Nephron progenitor cell (in vitro differentiated cells): ENCODE measurements at regions not wholly inside any gene's neighbourhood (a gene's known extent, or its start where the extent isn't known, plus 50 kb on each side); places are given as distances from the start of the nearest gene placed in this dataset.

Source experiments
- DNase-seq: peaks from one replicate; pipeline ENCODE4 v3.0.0; 2021
- H3K27ac Mint-ChIP-seq: 2 replicates; pipeline ENCODE4 v1.8.0; 2021; ENCODE audit warnings: mild to moderate bottlenecking, moderate library complexity, mixed read lengths
- H3K27me3 Mint-ChIP-seq: 2 replicates; pipeline ENCODE4 v1.8.0; 2021; ENCODE audit warnings: mild to moderate bottlenecking, low read depth, mixed read lengths; ENCODE audit not compliant: poor library complexity
- H3K36me3 Mint-ChIP-seq: 2 replicates; pipeline ENCODE4 v1.8.0; 2021; ENCODE audit warnings: low read depth, mixed read lengths
- H3K4me1 Mint-ChIP-seq: 2 replicates; pipeline ENCODE4 v1.8.0; 2021; ENCODE audit warnings: mixed read lengths
- H3K4me3 Mint-ChIP-seq: 2 replicates; pipeline ENCODE4 v1.8.0; 2021; ENCODE audit warnings: mild to moderate bottlenecking, moderate library complexity, mixed read lengths
- H3K9me3 Mint-ChIP-seq: 2 replicates; pipeline ENCODE4 v1.8.0; 2021; ENCODE audit warnings: mild to moderate bottlenecking, moderate library complexity, mixed read lengths
- TF ChIP-seq, protein P1 (sequence below): fragments of 200-600 bp; sonication (generic); IDR thresholded peaks from 2 replicates; pipeline ENCODE4 v1.5.0; 2021; ENCODE audit warnings: antibody characterized with exemption

DNA sequence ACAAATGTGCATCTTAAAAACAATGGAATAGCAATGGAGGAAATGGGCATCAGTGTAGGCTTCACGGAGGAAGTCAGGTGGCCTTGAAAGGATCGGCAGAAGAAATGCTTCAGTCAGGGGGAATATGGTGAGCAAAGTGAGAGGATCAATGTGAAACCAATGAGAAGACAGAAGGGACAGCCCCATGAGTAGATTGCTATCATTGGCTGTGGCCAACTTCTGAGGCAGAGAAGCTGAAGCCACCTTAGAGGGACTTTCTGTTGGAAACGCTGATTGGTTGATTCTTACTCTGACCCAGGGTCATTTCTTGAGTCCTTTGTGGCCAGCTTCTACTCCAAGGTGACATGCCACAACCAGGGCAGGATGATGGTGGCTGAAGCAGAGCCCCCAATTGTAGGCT, 130.7 kb upstream of the ZNF648 start:
- Mint-ChIP-seq H3K27me3 (peaks cover 4% of the 10 kb centered on the region), H3K36me3 (no peaks in the 10 kb centered on the region), H3K27ac (no peak overlapping the region), H3K4me3 (no peak overlapping the region), H3K9me3 (no peaks in the 10 kb centered on the region), H3K4me1 (peaks cover 8% of the 10 kb centered on the region)
- no peak for DNase-seq
- TF ChIP-seq, protein P1, sequence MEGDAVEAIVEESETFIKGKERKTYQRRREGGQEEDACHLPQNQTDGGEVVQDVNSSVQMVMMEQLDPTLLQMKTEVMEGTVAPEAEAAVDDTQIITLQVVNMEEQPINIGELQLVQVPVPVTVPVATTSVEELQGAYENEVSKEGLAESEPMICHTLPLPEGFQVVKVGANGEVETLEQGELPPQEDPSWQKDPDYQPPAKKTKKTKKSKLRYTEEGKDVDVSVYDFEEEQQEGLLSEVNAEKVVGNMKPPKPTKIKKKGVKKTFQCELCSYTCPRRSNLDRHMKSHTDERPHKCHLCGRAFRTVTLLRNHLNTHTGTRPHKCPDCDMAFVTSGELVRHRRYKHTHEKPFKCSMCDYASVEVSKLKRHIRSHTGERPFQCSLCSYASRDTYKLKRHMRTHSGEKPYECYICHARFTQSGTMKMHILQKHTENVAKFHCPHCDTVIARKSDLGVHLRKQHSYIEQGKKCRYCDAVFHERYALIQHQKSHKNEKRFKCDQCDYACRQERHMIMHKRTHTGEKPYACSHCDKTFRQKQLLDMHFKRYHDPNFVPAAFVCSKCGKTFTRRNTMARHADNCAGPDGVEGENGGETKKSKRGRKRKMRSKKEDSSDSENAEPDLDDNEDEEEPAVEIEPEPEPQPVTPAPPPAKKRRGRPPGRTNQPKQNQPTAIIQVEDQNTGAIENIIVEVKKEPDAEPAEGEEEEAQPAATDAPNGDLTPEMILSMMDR, result no peak

GRCh38 chr1:182191381-182192115, 130.0 kb upstream of the ZNF648 start:
- TF ChIP-seq, protein P1, result no peak
- Mint-ChIP-seq H3K4me3 (no peak overlapping the region), H3K9me3 (no peaks in the 10 kb centered on the region), H3K4me1 (peaks cover 13% of the 10 kb centered on the region), H3K27me3 (peaks cover 4% of the 10 kb centered on the region), H3K27ac (no peak overlapping the region), H3K36me3 (no peaks in the 10 kb centered on the region)
- no peak for DNase-seq

GRCh38 chr1:182189535-182190066, 128.1 kb upstream of the ZNF648 start:
- TF ChIP-seq, protein P1, result no peak
- Mint-ChIP-seq H3K4me1 (peaks cover 22% of the 10 kb centered on the region), H3K36me3 (no peaks in the 10 kb centered on the region), H3K27ac (no peak overlapping the region), H3K27me3 (peaks cover 4% of the 10 kb centered on the region), H3K9me3 (no peaks in the 10 kb centered on the region), H3K4me3 (no peak overlapping the region)
- DNase-seq, result no peak

DNA sequence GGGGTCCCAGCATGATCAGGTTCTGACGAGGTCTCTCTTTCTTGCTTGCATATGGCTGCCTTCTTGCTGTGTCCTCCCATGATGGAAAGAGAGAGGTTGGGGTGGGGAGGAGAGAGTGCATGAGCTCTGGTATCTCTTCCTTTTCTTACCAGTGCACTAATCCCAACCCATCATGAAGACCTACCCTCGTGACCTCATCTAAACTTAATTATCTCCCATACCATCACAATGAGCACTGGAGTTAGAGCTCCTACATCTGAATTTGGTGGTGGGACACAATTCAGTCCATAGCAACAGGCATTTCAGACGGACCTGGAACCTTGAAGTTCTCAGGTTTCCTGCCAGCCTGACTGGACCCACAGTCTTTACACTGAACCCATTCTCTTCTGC, 125.2 kb upstream of the ZNF648 start:
- peaks cover 22% of the 10 kb centered on the region for H3K4me1 Mint-ChIP-seq
- no peaks in the 10 kb centered on the region for H3K36me3 Mint-ChIP-seq
- no peak overlapping the region for H3K4me3 Mint-ChIP-seq
- TF ChIP-seq, protein P1, result no peak
- H3K9me3 Mint-ChIP-seq, result no peaks in the 10 kb centered on the region
- no peak for DNase-seq
- peaks cover 7% of the 10 kb centered on the region for H3K27me3 Mint-ChIP-seq
- no peak overlapping the region for H3K27ac Mint-ChIP-seq

GRCh38 chr1:182185842-182186756, 124.6 kb upstream of the ZNF648 start:
- no peaks in the 10 kb centered on the region for H3K9me3 Mint-ChIP-seq
- H3K36me3 Mint-ChIP-seq, result no peaks in the 10 kb centered on the region
- peaks cover 7% of the 10 kb centered on the region for H3K27me3 Mint-ChIP-seq
- TF ChIP-seq, protein P1, result no peak
- no peak for DNase-seq
- H3K27ac Mint-ChIP-seq, result no peak overlapping the region
- no peak overlapping the region for H3K4me3 Mint-ChIP-seq
- peaks cover 22% of the 10 kb centered on the region for H3K4me1 Mint-ChIP-seq
